Midbrain (tissue), 1 donor: ENCODE measurements at regions not wholly inside any gene's neighbourhood (a gene's known extent, or its start where the extent isn't known, plus 50 kb on each side); places are given as distances from the start of the nearest gene placed in this dataset.
"Not testable (repeated sequence)": the region's sequence is repeated elsewhere in the genome, so short reads cannot be mapped to it uniquely, and the experiment has no call there.

ENCODE experiments used
- DNase-seq: peaks from one replicate; lab custom pipeline; 2025; lab: John Stamatoyannopoulos, UW

DNA sequence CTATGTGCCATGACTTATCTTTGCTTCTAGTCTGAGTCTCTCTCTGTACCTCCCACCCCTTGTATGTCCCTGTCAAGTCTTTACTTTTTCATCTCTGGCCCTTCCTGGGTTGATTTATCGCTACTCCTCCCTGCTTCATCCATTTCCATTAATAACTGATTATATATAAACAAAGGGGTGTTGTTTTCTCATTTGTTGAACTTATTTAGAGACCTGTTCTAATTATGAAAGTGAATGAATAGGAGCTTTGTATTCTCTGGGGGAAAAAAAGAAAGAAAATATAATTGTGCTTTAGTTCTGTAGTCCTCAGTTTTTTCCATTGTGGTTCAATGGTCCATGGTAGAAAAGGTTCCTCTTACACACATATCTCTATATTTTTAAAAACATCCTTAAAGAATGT, 328.9 kb upstream of the PPP2R3A start:
- DNase-seq = no peak

GRCh38 chr3:135637013-135637412, 328.5 kb upstream of the PPP2R3A start:
- no peak for DNase-seq

DNA sequence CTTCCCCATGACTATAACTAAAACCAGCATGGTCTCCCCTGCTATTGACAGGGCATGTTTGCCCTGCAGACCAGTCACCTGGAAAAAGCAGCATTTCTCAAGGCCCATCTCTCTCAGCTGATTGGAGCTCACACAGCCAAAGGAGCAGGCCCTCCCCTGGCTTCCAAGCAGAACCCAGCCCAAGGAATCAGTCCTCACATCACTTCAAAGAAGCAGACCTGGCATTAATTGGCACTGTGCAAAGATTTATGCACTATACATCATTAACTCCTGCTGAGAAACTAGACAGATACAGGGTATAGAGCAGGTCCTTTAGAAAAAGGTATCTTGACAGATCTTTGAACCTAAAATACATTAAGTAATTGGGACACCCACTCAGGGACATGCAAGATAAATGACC, 323.8 kb upstream of the PPP2R3A start:
- DNase-seq = no peak

DNA sequence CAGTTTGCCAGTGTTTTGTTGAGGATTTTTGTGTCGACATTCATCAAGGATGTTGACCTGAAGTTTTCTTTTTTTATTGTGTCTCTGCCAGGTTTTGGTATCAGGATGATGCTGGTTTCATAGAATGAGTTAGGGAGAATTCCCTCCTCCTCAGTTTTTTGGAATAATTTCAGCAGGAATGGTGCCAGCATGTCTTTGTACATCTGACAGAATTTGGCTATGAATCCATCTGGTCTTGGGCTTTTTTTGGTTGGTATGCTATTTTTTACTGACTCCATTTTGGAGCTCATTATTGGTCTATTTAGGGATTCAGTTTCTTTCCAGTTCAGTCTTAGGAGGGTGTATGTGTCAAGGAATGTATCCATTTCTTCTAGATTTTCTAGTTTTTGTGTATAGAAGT, 320.0 kb upstream of the PPP2R3A start:
- no peak for DNase-seq

DNA sequence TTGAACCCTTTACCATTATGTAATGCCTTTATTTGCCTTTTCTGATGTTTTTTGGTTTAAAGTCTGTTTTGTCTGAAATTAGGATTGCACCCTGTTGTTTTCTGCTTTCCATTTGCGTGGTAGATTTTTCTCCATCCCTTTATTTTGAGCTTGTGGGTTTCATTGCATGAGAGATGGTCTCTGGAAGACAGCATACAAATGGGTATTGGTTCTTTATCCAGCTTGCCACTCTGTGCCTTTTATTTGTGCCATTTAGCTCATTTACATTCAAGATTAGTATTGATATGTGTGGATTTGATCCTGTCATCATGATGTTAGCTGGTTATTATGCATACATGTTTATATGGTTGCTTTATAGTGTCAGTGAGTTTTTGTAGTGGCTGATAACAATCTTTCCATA, 318.7 kb upstream of the PPP2R3A start:
- no peak for DNase-seq

DNA sequence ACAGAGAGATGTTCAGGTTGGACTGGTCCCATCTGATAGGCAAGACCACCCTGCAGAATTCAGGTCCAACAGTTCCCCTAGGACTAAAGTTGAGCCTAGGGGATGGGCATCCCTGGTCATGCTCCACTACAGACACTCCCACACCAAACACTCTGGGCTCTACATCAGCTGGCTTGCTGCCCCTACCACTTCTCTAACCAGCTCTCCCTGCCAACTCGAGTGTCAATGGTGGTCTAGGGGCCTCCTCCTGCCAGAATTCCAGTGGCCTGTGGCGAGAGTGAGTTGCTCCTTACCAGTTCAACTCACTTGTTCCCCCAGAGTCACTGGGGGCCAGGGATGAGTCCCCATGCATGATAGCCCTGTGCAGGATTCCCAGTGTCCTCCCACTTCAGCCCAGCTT, 316.2 kb upstream of the PPP2R3A start:
- no peak for DNase-seq

- DNase-seq = no peak
Observed at GRCh38 chr3:135650309-135650708, 315.2 kb upstream of the PPP2R3A start.

DNA sequence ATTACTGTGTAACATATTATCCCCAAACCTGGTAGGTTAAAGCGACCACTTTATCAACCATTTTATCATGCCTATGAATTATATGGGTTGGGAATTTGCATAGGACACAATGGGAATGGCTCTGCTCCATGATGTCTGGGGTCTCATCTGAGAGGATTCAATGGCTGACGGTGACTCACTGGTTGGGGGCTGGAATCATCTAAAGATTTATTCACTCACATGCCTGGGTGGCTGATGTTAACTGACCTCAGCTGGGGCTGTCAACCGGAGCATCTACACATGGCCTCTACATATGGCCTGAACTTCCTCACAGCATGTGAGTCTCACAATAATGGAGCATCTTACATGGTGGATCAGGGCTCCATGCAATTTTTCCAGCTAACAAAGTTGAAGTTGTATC, 313.1 kb upstream of the PPP2R3A start:
- DNase-seq = no peak

DNA sequence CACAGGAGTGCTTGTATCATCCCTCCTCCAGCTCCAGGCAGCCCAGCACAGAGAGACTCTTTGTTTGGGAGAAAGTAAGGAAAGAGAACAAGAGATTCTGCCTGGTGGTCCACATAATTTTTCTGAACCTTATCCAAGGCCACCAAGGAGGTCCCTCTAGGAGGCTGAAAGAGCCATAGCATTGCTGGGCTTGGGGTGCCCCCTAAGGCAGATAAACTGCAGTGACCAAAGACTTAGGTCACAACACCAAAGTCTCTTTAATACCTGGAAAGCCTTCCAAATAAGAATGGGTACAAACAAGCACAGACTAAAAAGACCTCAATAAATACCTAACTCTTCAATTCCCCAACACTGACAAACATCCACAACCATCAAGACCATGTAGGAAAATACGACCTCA, 310.2 kb upstream of the PPP2R3A start:
- no peak for DNase-seq

GRCh38 chr3:135658451-135658850, 307.1 kb upstream of the PPP2R3A start:
- not testable (repeated sequence) for DNase-seq

DNA sequence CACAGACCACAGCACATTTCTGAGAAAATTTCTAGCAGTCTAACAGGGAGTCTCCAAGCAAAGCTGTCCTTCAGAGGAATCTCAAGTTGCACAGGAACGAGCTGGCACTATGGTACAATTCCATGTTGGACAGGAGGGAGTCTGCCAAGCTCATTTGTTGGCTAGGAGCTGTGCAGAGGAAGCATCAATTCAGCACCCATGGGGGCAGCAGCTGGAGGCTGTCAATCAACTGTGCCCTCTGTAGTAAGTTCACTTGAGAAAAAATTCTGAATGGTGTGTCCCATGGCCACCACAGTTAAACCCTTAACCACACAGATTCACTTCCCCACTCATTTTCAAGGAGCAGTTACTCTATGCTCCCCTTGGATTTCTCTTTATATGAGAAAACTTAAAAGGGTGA, 298.5 kb upstream of the PPP2R3A start:
- DNase-seq = no peak

GRCh38 chr3:135674508-135674907, 291.0 kb upstream of the PPP2R3A start:
- DNase-seq = no peak

DNA sequence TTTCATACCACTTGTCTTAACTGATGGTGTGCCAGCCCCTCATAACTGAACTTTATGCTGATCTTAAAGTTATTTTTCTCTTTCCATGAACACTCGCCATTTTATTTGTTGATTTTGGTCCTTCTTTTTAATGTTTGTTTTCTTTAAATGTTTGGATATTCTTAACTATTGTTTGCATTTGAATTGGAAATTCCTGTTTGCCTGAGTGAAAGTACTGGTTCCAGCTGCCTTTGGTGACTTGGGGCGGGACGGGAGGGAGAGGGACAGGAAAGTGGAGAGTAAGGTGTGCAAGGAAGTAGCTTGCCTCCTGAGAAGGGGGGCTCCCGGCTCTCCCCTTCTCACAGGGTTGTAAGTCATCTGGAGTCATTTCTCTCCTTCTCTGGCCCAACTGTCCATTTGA, 287.1 kb upstream of the PPP2R3A start:
- no peak for DNase-seq

DNA sequence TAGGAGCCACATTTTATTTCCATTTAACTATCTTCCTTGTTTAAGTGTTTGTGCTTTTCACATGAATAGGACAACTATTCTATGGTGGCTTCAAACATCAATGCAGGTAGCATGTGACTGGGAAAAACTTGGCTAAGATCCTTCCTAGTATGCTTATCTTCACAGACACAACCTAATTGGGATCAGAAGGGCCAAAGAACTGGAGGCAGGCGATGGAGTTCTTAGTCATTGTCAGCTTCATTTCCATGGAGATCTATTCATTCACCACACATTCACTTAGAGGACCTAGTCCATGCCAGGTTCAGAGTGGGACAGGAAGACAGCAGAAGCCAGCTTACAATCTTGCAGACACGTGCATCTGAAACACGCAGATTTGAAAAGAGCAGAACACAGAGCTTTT, 277.5 kb upstream of the PPP2R3A start:
- DNase-seq = no peak

GRCh38 chr3:135690664-135691063, 274.9 kb upstream of the PPP2R3A start:
- no peak for DNase-seq

GRCh38 chr3:135691240-135691639, 274.3 kb upstream of the PPP2R3A start:
- no peak for DNase-seq

DNA sequence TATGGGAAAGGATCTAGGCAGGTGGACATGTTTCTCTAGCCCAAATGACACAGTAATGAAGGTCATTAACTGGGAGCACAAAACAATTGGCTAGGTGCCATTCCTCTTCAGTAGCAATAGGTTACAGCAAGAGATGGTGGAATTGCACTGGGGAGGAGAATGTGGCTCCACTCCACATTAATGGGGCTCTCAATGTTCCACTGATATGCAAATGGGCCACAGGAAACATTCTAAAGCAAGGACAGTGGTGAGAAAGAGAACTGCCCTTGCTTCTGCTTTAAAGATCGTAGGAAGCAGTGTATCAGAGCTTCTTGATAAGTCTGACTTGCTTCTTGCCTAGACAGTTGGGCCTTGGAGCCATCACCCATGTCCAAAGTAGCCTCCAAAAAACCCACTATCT, 271.4 kb upstream of the PPP2R3A start:
- DNase-seq = no peak

GRCh38 chr3:135699741-135700140, 265.8 kb upstream of the PPP2R3A start:
- DNase-seq = no peak

DNA sequence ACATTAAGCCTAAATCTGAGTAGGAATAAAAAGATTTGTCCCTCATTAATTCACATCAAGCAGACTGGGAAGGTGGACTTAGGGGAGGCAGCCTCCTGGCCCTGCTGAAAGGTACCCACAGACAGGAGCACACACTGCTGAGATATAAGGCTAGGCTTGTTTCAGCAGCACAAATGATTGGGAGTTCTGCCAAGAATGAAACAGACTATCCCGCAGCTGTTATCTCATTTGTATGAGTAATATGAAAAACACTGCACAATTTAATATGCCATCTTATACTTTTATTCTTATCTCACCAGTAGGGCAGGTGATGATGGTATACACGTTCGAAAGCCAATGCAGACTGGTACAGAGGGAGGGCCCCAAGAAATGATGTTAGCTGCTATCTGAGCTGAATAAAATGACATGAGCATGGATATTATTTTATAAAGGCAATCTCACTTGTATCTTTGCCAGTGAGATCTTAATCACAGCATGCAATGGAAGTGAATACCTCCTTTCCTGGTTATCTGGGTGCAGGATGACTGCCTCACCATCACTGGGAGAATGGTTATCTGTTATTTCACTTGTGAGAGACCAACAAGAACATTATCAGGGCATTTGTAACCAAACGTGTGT, 258.7 kb upstream of the PPP2R3A start:
- no peak for DNase-seq

GRCh38 chr3:135719449-135719848, 246.1 kb upstream of the PPP2R3A start:
- no peak for DNase-seq

DNA sequence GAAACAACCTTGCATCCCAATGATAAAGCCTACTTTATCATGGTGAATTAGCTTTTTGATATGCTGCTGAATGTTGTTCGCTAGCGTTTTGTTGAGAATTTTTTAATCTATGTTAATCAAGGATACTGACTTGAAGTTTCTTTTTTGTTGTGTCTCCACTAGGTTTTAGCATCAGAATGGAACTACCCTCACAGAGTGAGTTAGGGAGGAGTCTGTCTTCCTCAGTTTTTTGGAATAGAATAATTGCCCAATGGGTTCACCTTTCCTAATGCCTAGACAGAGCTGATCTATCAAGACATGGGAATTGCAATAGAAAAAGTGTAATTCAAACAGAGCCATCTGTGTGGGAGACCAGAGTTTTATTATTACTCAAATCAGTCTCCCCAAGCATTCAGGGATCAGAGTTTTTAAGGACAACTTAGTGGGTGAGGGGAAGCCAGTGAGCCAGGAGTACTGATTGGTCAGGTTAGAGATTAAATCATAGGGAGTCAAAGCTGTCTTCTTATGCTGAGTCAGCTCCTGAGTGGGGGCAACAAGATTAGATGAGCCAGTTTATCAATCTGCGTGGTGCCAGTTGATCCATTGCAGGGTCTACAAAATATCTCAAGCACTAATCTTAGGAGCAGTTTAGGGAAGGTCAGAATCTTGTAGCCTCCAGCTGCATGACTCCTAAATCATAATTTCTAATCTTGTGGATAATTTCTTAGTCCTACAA, 237.4 kb upstream of the PPP2R3A start:
- no peak for DNase-seq

DNA sequence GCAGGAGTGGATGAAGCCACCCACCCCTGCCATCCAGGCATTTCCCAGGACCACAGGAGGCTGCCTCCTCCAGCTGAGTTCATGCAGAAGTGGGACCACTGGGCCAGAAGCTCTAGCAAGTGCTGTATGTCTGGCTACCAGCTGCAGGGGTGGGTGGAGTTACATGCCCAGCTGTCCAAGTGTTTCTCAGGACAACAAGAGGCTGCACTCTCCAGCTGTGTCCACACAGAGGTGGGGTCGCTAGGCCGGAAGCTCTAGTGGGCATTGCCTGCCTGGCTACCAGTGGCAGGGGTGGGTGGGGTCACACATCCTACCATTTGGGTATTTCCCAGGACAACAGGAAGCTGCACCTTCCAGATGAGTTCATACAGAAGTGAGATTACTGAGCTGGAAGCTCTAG, 234.0 kb upstream of the PPP2R3A start:
- DNase-seq = no peak

- no peak for DNase-seq
Observed at GRCh38 chr3:135736740-135737139, 228.8 kb upstream of the PPP2R3A start.

DNA sequence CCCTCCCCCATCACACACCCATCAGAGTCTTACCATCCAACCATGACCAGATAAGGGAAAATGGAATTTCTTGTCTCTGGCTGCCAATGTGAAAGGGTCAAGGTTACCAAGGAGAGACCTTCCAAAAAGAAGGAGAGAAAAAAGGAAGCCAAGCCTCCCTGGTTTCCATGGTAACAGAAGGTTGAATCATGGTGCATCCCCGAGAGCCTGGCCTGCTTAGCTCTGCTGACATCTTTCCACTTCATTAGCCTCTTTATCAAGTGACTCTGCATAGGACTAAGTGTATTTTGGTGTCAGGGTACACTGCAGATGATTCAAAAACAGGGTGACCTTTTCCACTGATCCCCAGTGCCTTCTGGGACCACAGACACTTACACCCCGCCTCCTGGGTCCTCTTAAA, 225.7 kb upstream of the PPP2R3A start:
- DNase-seq = no peak
